ENCODE measurements at regions not wholly inside any gene's neighbourhood (a gene's known extent, or its start where the extent isn't known, plus 50 kb on each side); places are given as distances from the start of the nearest gene placed in this dataset.
A peak's percentile ranks its signal among the peaks of the same experiment; 100 is the strongest.

DNA sequence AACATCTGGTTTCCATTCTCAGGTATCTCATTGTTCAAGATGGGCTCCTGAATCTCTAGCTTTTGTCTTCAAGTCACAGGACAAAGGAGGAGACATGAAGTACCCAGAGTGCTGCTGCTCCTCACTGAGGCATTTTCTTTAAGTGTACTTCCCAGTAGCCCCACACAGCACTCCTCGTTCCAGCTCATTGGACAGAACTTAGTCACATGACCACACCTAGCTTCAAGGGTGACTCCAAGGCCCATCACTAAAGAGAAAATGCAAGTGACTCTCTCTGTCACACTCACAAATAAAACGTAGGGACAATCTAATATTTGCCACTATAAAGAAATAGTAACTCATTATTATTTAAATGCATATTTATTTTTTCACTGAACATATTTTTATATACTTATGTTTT, 58.3 kb upstream of the NEUROD6 start:
- DNase-seq (ENCODE audit: low spot score) = no peak

GRCh38 chr7:31407178-31407676, 66.7 kb upstream of the NEUROD6 start:
- no peak for DNase-seq (ENCODE audit: low spot score)

DNA sequence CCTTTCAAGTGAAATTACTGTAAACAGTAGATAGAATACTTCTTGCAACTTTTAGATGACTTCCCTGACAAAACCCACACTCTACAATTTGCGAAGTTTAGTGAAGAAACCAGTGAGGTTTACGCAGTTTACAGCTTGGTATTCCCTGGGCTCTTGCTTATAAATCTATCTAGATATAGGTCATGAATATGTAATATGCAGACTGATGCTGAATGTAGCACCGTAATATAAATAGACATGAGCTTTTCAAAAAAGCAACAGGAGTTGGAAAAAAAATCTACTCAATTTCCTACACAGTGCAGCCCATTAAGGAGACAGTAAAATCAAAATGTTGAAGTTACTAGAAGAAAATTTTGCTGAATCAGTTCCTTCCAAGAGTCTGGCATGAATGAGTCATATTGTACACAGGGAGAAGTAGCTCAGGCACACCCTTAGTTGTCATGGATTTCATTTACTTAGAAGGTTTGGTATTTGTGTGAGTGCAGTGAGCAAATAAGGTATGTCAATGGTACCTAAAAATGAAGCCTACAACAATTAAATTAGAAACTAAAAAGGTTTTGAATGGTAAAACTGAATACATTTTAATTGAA, 67.7 kb upstream of the NEUROD6 start:
- peak; percentile 17 for DNase-seq (ENCODE audit: low spot score)

- DNase-seq (ENCODE audit: low spot score) = no peak
These were observed 69.7 kb upstream of the NEUROD6 start for GRCh38 chr7:31410265-31410664.

DNA sequence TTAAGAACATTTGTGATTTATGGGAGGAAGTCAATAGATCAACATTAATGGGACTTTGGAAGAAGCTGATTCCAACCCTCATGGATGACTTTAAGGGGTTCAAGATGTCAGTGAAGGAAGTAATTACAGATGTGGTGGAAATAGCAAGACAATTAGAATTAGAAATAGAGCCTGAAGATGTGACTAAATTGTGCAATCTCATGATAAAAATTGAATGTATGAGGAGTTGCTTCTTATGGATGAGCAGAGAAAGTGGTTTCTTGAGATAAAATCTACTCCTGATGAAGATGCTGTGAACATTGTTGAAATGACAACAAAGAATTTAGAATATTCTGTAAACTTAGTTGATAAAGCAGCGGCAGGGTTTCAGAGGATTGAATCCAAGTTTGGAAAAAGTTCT, 70.9 kb upstream of the NEUROD6 start:
- no peak for DNase-seq (ENCODE audit: low spot score)

GRCh38 chr7:31413766-31414165, 73.2 kb upstream of the NEUROD6 start:
- no peak for DNase-seq (ENCODE audit: low spot score)

- no peak for DNase-seq (ENCODE audit: low spot score)
These were observed 75.9 kb upstream of the NEUROD6 start for GRCh38 chr7:31416381-31416870.

DNA sequence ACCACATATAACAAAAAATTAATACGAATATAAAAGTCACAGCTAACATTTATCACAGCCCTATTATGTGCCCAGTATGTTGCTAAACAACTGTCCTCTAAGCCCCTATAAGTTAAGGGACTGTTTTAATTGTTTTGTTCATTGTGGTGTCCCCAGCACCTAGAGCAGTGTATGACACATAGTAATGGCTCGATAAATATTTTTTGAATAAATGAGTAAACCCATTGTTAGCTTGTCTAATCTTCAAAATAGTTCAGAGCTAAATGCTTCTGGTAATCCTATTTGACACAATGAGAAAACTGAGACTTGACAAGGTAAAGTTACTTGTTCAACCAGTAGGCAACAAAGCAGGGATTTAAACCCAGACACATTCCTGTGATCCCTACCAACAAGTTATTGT, 78.4 kb upstream of the NEUROD6 start:
- DNase-seq (ENCODE audit: low spot score) = no peak

DNA sequence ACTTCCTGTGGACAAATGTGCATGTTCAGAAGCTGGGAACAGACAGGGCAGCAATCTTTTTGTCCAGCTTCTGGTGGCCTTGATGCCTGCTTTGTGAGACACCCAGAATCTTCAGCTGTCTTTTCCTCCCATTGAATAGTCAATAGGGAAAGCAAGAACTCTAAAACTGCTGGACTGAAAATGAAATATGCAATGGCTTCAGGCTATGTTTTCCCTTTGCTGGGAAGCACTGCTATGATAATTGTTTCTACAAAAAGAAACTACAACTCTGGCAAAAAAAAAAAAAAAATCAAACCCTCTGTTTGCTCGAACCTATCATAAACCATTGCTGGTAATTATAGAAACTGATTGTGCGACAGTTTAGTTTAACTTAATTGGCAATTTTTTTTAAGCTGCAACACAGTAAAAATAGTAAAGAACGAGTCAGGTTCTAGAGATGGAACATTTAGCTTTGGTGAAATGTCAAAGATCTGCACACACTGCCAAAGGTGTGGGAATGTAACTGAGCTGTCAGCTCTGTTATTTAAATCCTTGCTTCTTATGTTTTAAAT, 79.1 kb upstream of the NEUROD6 start:
- no peak for DNase-seq (ENCODE audit: low spot score)

GRCh38 chr7:31420948-31421347, 80.4 kb upstream of the NEUROD6 start:
- DNase-seq (ENCODE audit: low spot score) = no peak

- no peak for DNase-seq (ENCODE audit: low spot score)
These were observed 81.1 kb upstream of the NEUROD6 start for GRCh38 chr7:31421607-31422006.

DNA sequence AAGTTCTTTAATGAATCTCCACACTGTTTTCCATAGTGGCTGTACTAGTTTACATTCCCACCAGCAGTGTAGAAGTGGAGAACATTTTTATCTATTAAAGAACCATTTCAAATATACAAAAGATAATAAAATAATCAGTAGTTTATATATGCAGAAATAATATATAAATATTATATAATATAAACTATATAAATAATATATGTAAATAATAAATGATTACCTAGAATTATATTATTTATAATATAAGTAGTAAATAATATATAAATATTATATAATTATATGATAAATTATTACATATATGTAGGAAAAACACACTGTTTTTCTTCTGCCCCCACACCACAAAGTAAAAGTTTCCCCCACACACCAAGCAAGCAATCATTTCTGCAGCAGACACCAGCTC, 83.5 kb upstream of the NEUROD6 start:
- no peak for DNase-seq (ENCODE audit: low spot score)

GRCh38 chr7:31432176-31432575, 81.7 kb upstream of the ITPRID1 start:
- DNase-seq (ENCODE audit: low spot score) = no peak

DNA sequence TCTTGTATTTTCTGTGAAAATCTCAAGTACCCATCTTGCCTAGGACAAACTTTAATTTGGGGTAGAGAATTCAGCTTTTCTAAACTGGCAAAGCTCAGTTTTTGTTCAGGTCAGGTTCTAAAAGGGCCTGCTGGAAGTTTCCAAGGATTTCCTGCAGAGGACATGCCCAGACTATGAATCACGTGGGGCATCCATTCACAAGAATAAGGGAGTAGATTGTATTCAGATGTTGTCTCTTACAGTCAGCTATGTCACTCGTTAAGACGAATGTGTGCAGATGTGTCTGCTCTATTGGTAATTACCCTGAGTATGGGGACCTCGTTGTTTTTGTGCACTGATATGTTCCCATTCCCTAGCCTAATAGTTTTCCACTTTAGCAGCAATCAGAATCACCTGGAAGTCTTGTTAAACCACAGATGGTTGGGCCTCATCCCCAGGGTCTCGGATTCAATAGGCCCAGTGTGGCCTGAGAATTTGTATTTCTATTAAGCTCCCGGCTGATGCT, 81.0 kb upstream of the ITPRID1 start:
- DNase-seq (ENCODE audit: low spot score) = no peak

DNA sequence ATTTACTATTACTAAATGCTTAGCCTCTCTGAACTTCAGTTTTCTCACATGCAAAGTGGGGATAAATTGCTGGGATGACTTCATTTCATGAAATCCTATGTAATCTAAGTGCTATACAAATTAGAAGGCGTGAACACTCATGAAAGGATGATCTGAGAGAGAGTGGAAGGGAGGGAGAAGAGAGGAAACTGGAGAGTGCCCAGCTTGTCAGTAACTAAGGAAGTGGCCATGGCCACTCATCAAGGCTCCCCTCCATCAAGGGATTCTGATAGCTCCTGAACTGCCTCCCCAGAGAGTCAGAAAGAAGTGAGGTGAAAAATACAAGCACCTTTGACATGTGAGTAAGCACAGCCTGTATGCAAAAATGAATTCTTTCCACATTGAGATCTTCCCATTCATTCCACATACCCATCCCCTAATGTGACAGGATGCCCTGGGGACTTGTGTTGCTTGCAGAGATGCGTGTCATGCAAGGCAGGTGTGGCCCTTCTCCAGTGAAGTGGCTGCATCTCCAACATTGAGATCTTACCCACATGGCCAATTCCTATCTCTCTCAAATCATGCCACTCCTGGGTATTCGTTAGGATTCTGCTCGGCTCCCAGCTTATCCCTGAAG, 76.5 kb upstream of the ITPRID1 start:
- no peak for DNase-seq (ENCODE audit: low spot score)

DNA sequence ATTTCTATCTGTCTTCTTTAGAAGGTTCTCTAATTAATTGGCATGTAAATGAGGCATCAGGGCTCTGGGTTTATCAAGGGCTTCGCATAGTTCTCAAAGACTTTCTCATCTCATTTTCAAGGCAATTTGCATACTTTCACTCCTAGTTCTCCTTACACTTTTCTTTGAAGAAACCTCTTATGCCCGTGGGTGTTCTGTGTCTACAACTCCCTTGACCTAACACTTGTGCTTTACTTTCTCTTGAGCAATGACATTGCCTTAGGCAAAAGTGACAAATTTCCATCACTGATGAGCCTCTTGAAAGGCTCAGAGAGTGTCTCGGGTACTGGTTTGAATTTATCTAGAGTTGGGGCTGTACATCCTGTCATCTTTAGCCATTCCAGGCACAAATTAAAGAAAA, 74.7 kb upstream of the ITPRID1 start:
- DNase-seq (ENCODE audit: low spot score) = no peak

DNA sequence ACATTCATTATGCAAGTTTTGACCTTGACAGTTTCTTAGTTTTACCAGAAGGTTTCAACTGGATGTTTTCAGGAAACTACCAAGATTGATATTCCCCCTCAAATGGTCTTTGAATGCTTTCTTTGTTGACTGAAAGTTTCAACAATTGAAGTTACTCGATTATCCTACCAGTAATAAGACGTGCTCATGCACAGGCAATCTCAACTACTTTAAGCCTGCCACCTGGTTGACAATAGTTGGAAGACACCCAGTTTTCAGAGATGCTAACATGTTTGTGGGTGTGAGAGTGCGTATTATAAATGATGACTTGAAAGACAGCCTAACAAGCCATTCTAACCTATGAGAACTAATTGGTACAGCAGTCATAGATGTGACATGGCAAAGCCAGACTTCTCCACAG, 73.4 kb upstream of the ITPRID1 start:
- DNase-seq (ENCODE audit: low spot score) = no peak

GRCh38 chr7:31442626-31443025, 71.3 kb upstream of the ITPRID1 start:
- DNase-seq (ENCODE audit: low spot score) = no peak

DNA sequence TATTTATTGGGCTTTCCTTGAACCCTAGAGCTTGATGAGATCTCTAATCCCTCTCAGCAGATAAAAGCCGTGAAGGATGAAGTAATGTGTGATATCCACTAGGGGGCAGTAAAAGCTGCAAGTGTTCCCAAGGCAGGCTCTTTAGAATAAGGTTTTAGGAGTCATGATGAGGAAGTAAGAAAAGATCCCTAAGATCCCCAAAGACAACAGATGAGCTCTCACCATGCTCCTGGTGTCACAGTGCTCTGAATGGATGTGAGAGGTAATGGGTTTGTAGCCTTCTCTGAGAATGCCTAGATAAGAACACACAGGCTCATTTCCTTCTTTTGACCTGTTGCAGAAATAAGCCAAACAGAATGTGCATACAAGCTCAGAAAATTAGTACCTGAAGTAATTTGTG, 70.4 kb upstream of the ITPRID1 start:
- peak; percentile 64 for DNase-seq (ENCODE audit: low spot score)

- no peak for DNase-seq (ENCODE audit: low spot score)
These were observed 69.7 kb upstream of the ITPRID1 start for GRCh38 chr7:31444196-31444595.

GRCh38 chr7:31445686-31446355, 68.1 kb upstream of the ITPRID1 start:
- no peak for DNase-seq (ENCODE audit: low spot score)

- DNase-seq (ENCODE audit: low spot score) = no peak
These were observed 65.2 kb upstream of the ITPRID1 start for GRCh38 chr7:31448649-31449048.

- no peak for DNase-seq (ENCODE audit: low spot score)
These were observed 58.0 kb upstream of the ITPRID1 start for GRCh38 chr7:31455844-31456243.

Data from AG20443 (cell line).